ENCODE measurements at regions not wholly inside any gene's neighbourhood (a gene's known extent, or its start where the extent isn't known, plus 50 kb on each side); places are given as distances from the start of the nearest gene placed in this dataset.

DNA sequence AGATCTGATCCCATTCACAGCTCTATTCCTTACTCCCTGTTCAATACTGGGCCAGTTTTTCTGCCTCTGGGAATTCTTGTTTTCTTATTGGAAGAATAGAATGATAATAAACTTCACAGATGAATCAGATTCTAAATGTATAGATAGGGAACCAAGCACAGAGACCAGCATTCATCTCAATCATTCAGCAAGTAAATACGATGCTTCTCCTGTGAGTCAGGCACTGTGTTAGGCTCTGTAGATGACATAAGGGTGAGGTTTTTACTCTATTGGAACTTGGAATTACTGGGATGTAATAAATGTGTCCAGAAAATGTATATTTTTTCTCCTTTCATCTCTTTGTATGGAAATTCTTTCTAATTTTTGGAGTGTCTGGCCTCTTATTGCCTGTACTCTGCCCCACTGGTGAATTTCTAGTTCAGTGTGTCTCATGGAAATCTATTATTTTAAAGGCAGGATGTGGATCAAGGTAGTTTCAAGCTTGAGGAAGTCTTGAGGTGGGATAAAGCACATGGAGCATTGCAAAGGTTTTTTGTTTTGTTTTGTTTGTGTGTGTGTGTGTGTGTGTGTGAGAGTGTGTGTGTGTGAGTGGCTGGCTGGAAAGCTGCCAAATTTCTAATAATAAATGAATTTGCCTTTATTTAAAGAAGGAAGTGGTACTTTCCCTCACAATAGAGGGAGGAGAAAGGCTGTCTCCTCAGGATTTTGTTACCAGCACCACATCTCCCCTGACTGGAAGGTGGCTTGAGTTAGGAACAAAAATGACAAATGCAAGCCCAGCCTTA lies 117.9 kb upstream of the HS3ST1 start:
- no peak for DNase-seq

DNA sequence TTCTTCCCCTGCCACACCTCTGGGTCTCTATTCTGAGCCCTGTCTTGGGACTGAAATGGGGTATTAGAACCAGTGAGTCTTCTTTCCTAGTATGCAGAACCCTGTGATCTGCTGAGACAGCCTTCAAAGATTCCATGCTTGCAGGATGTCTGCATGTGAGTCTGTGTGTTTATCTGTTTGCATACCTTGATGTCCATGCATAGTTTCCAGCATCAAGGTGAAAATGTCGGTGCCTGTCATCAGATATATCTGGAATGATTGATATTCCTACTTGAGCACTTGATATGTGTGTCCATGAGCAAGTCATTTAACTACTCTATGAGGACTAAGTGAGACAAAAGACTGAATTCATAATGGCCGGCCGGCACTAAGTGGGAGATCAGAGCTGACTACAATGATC lies 117.0 kb upstream of the HS3ST1 start:
- DNase-seq = no peak

DNA sequence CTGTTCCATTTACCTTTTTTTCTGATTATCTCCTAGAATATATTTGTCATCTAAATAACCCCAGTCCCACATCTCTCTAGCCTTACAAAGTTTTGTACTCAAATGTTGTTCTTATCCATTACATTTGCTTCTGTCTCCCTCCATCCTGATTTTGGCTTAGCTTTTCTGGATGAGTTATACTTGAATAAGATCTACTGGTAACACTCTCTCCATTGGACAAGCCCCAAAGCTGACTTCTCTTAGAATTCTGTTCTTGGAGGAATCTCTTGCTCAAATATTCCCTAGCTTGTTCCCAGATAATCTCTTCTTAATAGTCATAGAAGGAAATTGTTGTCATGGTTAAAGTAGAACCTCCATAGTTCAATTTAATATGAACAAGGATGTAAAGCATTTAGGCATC lies 115.5 kb upstream of the HS3ST1 start:
- no peak for DNase-seq

DNA sequence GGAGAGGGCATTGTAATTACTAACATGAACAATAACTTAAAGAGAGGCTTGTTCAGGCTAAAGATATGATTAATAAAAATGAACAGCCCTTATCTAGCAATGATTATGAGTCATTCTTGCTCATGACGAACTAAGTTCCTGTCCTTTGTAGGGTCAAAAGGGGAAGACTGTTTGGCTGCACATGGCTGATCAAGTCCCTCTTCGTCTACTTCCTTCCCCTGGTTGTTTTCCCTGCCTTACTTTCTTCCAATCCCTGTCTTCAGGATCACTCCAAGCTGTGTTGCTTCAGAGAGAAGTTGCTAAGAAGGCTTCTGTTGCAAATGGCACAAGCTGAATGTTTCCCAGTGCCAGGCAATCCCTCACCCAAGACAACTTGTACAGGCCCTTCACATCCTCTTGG lies 115.0 kb upstream of the HS3ST1 start:
- no peak for DNase-seq

DNA sequence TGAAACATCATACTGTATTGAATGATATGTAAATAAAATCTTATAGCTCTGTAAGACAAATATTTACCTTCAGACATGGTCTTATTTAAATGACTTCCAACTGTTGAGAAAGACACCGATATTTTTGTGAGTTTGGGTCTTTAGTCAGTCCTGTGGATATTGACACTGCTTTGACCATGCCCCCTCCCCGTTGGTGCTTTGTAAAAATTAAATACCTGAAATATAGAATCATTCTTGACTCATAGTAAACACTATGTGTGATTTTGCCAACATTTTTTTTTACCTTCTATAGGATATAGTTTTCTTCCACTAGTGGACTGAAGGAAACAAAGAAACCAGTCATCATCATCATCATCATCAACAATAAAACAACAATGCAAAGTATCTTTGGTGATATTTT lies 114.3 kb upstream of the HS3ST1 start:
- DNase-seq = no peak

DNA sequence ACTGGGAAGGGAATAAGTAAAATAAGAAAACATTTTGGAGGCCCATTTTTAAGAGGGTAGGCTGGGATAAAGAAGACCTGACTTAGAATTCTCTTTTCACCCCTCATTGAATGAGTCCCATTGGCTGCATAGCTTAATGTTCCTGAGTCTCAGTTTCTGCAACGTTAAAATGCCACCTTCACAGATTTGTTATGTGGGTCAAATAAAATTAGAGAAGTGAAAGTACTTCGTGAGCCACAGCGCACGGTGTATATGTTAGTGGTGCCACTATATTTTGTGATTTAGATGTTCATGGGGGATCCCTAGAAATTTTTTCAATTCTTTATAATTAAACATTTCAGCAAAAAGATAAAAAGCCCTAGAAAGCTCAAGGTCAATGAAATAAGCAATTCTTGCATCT lies 109.2 kb upstream of the HS3ST1 start:
- no peak for DNase-seq

DNA sequence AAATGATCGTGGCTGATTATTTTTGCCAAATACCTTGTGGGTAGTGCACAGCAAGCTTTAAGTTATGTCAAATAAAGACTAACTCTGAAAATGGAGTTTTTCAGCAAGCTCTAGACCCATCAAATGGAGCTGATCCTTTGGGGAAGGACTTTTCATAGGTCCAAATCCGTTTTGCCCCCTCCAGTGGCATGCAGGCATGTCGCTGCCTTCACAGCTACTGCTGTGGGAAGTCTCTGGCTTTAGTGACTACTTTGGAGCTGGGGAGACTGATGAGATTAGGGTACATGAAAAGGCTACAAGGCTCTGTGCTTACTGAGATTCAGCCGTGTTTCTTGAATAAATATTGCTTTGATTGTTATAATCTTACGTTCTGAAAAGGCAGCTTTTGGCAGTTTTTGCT lies 106.6 kb upstream of the HS3ST1 start:
- no peak for DNase-seq

DNA sequence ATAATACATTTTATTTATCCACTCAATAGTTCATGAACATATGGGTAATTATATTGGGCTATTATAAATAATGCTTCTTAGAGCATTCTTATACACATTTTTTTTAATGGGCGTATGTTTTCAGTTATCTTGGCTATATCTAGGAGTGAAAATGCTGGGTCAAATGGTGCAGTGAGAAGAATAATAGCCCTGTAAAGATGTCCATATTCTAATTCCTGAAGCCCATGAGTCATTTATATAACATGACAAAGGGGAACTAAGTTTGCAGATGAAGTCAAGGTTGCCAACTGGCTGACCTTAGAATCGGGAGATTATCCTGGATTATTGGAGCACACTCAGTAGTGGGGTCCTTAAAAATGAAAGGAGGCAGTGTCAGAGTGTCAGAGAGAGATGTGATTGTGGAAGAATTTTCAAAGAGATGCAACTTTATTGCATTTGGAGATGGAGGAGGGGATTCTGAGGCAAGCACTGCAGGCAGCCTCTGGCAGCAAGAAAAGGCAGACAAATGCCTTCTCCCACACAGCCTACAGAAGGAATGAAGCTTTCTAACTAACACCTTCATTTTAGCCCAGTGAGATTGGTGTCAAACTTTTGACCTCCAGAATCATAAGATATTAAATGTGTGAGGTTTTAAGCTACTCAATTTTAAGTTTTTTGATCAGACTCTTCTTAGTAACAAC lies 106.1 kb upstream of the HS3ST1 start:
- no peak for DNase-seq

DNA sequence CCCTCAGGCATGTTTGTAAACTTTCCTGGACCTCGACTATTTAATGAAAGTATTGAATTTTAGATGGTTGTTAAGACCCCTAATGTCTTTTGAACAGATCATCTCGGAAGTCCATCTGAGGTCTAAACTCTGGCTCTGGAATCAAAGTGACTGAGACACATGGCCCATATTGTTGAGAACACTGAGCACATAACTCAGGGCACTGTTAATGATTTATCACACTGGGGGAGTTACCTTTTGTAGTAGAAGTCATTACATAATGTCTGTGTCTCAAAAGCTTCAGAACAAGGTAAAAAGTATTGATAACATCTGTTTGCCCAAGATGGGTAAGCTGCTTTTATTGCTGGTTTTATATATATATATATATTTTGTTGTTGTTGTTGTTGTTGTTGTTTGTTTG lies 103.4 kb upstream of the HS3ST1 start:
- no peak for DNase-seq

DNA sequence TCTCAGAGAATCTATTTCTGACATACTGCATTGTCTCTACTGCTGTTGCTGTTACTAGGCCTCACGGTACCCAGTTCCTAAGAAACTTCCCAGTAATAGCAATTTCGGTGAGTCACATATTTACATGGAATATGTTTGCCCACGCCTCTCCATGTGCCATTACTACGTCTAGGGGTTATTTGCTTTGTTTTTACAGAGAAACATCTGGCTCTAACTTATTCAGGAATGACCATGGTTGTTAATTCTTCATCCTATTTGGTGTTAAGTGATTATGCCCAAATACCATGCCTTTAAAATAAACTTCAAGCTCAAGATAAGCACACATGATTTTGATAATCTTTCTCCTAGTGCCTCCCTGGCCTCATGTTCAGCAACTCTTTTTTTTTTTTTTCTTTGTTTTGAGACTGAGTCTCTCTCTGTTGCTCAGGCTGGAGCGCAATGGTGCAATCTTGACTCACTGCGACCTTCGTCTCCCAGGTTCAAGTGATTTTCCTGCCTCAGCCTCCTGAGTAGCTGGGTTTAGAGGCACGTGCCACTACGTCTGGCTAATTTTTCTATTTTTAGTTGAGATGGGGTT lies 101.0 kb upstream of the HS3ST1 start:
- DNase-seq = no peak

DNA sequence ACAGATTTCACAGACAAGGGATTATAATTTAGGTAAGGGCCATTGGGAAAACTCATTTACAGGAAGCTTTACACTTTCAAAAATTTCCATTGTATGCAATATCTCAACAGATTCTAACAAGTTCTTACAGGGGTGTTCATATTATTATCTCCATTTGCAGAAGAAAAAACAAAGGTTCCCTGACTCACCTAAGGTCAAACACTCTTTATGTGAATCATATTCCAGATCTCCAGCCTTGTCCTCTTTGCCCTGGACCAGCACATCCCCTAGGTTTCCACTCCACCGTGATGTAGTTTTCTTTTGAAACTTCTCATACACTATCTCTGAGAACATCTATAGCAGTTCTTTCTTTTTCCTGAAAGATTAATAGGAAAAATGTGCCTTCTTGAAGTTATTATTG lies 96.4 kb upstream of the HS3ST1 start:
- no peak for DNase-seq

DNA sequence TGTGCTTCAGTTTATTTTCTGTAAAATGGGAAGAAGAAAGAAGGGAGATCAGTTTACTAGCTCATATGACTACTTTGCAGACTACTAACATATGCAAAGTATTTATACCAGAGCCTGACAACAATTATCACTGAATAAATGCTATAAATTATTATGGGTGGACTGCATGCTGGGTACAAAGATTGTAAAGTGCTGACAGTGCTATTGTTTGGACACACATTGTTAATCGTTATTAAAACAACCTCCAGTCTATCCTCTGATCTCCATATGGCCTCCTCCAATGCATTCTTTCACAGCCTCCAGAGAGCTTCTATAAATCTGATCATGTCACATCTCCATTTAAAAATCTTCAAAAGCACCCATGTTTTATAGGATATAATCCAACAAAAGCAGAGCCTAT lies 90.1 kb upstream of the HS3ST1 start:
- no peak for DNase-seq

DNA sequence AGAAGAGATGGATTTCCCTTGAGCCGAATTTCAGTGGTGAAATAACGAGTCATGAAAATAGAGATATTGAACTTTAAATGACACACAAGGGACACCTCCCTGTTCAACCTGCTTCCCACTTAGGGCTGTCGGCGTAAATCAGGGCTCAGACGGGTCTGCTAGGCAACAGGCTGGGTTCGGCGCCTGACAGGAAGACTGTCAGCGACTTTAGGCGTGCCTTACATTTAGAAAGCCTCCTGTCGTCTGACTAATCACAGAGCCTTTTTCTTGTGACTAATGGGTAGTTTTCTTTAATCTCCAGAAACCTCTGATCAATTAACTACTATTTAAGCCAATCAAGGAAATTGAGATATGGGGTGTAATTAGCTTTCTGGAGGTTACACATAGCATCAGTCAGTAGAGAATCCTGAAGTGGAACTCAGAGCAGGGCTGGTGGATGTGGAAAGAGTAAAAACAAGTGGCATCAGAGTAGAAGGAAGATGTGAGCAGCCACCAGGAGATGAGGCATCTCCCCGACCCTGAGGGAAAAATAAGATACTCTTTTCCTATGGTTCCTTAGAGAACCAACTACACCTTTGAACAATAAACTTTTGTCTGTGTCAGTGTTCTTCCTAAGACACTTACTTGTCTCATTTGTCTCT lies 86.2 kb upstream of the HS3ST1 start:
- no peak for DNase-seq

DNA sequence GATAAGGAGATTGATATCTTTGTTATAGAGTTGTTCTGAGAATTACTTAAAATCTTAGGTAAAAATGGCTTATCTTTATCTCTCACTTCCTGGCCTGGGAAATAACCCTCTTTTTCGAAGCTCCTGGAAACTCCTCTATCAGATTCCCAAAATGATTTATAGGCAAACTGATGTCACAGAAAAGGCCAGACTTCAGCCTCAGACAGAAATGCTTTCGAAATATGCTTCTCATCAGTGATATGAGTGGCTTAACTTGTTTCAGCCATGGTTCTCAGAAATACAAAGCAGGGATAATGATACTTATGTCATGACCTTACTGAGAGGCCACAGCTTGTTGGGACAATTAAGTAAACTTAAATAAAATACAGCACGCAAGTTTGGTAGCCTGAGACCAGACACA lies 85.3 kb upstream of the HS3ST1 start:
- no peak for DNase-seq

DNA sequence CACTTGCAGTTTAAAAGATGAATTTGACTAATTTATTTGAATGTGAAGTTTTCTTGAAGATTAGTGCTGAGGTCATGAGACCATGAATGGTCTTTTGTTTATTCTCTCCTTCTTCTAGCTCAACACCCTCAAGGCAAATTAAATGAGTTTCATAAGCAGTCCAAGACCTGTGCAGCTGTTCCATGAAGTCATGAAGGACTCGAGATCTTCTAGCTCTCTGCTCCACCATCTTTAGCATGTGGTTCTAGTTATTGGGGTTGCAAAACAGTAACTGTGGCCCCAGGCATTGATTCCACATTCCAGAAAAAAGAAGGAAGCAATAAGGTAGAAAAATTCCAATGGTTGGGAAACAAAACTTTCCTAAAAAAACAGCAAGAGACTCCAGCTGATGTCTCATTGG lies 84.2 kb upstream of the HS3ST1 start:
- DNase-seq = no peak

DNA sequence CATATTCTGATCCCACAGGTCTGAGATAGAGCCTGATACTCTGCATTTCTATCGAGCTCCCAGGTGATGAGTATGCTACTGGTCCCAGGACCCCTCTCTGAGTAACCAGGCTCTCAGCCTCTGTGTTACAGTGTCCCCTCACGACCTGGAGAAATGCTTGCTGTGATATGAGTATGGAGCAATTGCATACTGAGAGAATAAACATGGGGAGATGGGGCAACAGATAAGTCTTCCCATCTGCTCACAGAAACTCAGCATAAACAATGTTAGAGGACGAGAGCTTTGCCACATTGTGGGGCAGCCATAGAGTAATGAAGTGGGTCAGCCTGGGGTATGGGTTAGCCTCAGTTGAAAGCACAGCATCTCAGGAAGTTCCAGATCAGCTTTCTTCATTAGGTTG lies 82.6 kb upstream of the HS3ST1 start:
- no peak for DNase-seq

DNA sequence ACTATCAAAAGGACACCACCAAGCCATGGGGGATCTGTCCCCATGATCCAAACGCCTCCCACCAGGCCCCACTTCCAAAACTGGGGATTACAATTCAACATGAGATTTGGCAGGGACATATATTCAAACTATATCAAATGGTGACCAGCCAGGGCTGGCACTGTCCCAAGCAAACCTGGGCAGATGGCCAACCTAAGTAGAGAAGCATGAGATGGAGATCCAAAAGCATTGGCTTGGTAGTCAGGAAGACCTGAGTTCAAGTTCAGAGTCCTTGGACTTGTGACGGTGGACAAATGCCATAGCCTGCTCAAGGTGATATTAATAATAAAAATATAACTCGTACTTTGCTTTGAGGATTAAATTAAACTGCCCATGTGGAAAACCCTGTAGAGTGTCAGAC lies 79.2 kb upstream of the HS3ST1 start:
- no peak for DNase-seq

DNA sequence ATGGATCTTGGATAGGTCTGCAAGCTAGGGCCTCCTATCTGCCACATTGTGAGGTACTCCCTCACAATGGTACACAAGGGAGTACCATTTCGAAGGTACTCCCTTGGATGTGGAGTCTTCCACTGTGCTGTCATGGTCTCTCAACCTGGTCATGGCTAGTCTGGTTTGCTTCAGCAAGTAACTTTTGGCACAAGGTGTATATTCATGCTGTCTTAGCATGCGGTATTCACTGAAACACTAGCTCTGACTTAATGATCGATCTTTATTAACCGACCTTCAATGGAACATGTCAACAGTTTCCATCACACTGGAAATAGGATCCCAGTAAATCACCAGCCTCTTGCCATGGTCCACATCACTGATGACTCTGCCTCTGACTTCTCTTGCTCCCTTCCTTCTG lies 77.5 kb upstream of the HS3ST1 start:
- DNase-seq = no peak

DNA sequence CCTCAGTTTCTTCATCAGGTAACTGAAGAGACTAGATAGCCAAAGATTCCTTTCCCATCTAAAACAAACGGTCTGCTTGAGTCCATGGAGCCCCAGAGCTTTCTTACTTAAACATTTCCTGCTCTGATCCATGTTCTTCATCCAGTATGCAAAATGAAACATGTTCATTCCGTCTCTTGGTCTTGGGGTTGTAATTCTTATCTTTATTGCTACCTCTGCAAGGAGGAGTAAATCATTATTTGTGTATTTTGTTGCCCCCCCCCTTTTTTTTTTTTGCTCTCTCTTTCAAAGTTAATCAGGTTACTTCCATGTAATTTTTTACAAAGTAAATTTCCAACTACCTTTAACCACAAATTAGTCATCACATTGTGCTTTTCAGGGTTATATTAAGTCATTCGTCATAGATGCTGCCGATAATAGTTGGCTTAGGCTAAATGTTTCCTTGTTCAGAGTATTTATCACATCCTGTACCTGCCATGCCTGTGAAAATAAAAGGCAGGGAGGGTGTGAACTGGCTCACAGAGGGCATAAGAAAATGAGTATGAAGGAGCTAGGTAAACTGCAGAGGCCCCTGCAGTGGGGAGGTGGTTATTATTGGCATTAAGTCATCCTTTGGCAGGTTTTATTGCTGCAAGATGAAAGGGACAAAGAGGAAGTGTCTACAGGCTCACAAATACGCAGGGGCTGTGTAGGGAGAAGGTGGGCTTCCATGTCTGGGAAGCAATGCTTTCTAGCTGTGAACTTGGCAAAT lies 76.7 kb upstream of the HS3ST1 start:
- no peak for DNase-seq

DNA sequence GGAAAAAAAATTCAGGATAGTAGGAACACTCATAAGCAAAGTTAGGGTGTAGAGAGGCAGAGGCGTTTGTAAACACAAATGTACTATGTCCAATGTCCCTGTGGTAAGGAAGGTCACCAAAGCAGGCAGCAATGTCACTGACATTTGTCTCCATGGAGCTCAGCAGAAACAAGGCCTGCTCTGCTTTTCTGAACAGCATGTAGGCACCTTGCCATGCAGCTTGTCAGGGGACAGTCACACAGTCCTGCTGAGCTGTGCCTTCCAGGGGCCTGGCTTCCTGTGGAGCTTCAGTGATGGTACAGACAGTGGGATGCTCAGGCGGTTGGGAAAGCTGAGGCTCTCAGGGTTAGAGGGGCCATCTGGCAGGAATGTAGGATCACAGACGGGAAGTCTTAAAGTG lies 74.5 kb upstream of the HS3ST1 start:
- DNase-seq = no peak

DNA sequence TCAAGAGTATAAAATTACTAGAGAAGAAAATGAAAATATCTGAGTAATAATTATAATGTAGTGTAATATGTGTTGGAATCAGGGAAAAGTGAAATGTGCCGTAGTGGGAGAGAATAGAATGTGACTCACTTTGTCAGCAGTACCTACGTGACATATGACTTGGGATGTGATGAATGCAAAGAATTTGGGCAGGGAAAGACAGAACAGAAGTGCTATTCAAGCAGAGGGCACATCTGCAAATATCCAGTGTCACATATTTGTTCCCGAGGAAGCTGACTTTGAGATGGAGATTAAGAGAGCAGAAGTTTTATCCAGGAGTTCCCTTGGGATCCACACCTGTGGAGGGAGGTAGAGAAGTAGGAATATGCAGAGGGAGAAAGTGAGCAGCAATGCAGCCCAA lies 69.3 kb upstream of the HS3ST1 start:
- DNase-seq = no peak

DNA sequence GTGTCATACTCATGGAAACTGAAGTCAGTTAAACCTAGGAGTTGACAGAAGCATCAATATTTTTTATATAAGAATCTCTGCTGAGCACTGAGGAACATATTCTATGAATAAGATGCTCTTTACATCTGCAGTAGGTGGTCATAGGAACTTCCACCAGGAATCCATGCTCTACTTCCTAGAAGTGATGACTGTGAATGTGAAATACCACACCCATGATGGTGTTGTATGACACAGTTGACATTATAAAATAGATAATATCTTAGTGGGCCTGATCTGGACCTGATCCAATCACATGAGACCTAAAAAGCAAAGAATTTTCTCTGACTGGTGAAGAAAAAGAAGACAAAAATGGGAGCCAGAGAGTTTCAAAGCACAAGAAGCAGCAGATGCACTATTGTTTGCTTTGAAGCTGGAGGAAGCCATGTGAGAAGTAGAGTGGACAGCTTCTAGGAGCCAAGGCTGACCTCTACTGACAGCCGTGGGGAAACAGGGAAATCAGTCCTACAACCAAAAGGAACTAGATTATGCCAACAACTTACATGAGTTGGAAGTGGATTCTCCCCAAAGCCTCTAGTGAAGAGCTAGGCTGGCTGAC lies 68.6 kb upstream of the HS3ST1 start:
- DNase-seq = no peak

DNA sequence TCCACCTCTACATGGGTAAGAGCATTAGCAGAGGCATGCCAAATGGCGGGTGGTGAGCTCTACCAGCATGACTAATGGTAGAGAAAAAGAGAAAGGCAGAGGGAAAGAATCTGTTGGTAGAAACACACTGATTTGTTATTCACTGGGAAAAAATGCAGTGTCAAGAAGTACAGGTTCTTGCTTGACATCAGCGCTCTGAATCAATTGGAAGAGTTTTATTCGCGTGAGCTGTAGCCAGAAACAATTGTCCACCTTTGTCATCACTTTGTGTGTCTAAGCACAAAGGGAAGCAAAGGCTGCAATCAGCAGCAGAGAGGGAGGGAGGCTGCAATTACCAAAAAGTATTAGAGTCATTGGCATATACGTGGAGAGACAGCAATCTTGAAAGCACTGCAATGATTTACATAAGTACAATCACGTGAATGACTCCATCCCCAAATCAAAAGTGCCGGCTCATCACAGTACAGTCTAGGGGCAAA lies 67.7 kb upstream of the HS3ST1 start:
- DNase-seq = no peak
